Heart right ventricle (tissue), 16 donors: ENCODE measurements at regions not wholly inside any gene's neighbourhood (a gene's known extent, or its start where the extent isn't known, plus 50 kb on each side); places are given as distances from the start of the nearest gene placed in this dataset.

Source experiments
- ATAC-seq, 8 donors: fragments of 200-7000 bp; cut with Tn5 transposase; one replicate each; pipeline ENCODE4 v1.9.1; 2020; ENCODE audit warnings: mild to moderate bottlenecking in 8 of 8, moderate library complexity in 8 of 8, moderate number of reproducible peaks in 1 of 8
- DNase-seq, 2 donors: peaks; one replicate each; pipeline ENCODE4 v3.0.0-alpha.2; 2020
- H3K27ac ChIP-seq, 10 donors: fragments of 200-600 bp; sonication (generic) in 2 of 10; one replicate each; pipeline versions ENCODE4 v1.5.0 to v1.8.0; 2020 to 2022; ENCODE audit warnings: mild to moderate bottlenecking in 3 of 10
- H3K27me3 ChIP-seq, 7 donors: fragments of 200-600 bp; one replicate each; pipeline ENCODE4 v1.8.0; 2021 to 2022; ENCODE audit warnings: mild to moderate bottlenecking in 2 of 7
- H3K36me3 ChIP-seq, 9 donors: fragments of 200-600 bp; sonication (generic) in 1 of 9; one replicate each; pipeline versions ENCODE4 v1.5.0 to v1.8.0; 2020 to 2022; ENCODE audit warnings: mild to moderate bottlenecking in 2 of 9
- H3K4me1 ChIP-seq, 9 donors: fragments of 200-600 bp; sonication (generic) in 1 of 9; one replicate each; pipeline versions ENCODE4 v1.5.0 to v1.8.0; 2020 to 2022; ENCODE audit warnings: mild to moderate bottlenecking in 4 of 9
- H3K4me3 ChIP-seq, 10 donors: fragments of 200-600 bp; sonication (generic) in 2 of 10; one replicate each; pipeline versions ENCODE4 v1.5.0 to v1.8.0; 2020 to 2022; ENCODE audit warnings: mild to moderate bottlenecking in 7 of 10, moderate library complexity in 2 of 10
- H3K9me3 ChIP-seq, 11 donors: fragments of 200-600 bp in 10 of 11; sonication (generic) in 2 of 11; one replicate each; pipeline versions ENCODE4 v1.5.0 to v1.8.0; 2013 to 2022; ENCODE audit warnings: mild to moderate bottlenecking in 2 of 11, control low read depth in 1 of 11, moderate library complexity in 1 of 11
- CTCF ChIP-seq, 9 donors: fragments of 200-600 bp; sonication (generic) in 2 of 9; IDR thresholded peaks; one replicate each; pipeline versions ENCODE4 v1.5.0 to v1.8.0; 2021 to 2022; ENCODE audit warnings: antibody characterized with exemption in 9 of 9, mild to moderate bottlenecking in 5 of 9, moderate library complexity in 1 of 9
- WGBS, 2 donors: extraction: QIAGEN DNeasy Blood & Tissue Kit; methylation state at CpG; one replicate each; pipeline ENCODE4 v1.1.7; 2013; ENCODE audit warnings: inconsistent platforms in 1 of 2; 5-methylcytosine and 5-hydroxymethylcytosine counted together
- intact Hi-C, 10 donors: fragments of 100-400 bp; cut with DNase I; formaldehyde crosslinking; loops; one replicate each; pipeline versions ENCODE4 v1.11.1 to v1.14.2; 2022
- donor health status: Arrhythmogenic right ventricular cardiomyopathy.
- donor health status: ischemic (EF 13 %, LVEDD 7.1; RV severe dilation, severe dysfunction).
- donor health status: healthy with polysubstance abuse.
- donor health status: DM: no; HTN: yes; CAD: no.
- donor health status: DM: no; HTN: no; CAD: no.
- donor health status: ischemic (EF 25% LVEDD 6.9; RV normal size, moderate dysfunction).
- donor health status: ischemic (EF 25% LVEDD 5.7; RV mildly dilated, moderate dysfunction).
- donor health status: healthy.
- donor health status: DM: yes; HTN: yes; CAD: no.
- donor health status: Ischemic cardiomyopathy.
- donor health status: ischemic (EF 35%, LVEDD 5.7; RV mildly dilated, moderate dysfunction).
- donor health status: nonischemic (EF 11% LVEDD 7.7; RV severe dilation, severe dysfunction).
- donor health status: DM: yes; HTN: yes; CAD: no.
- donor health status: PGD.
- donor health status: ischemic (EF 29% LVEDD 5.4; RV normal size, mild dysfunction).
- donor health status: nonischemic (EF 23%, LVEDD 6.1; RV moderate dilation, normal function).

- WGBS, 2 donors, result 85 to 91% methylated on average over 2 of the region's 2 CpGs
- Histone ChIP-seq H3K4me3 (no peak overlapping the region), H3K27me3 (no peaks in the 10 kb centered on the region), H3K27ac (no peak overlapping the region), H3K9me3 (peaks cover 0 to 10% (median 0%) of the 10 kb centered on the region in 11 donors), H3K4me1 (no peaks in the 10 kb centered on the region), H3K36me3 (no peaks in the 10 kb centered on the region)
- intact Hi-C loops, result no loop called here
- TF ChIP-seq CTCF (IDR thresholded peaks at IDR 0.05), result no peak
- ATAC-seq (no peak), DNase-seq (no peak)
Measured at GRCh38 chr18:29285471-29285870, 1108.5 kb upstream of the CDH2 start.

GRCh38 chr18:29271501-29271900 lies 1094.6 kb upstream of the CDH2 start:
- intact Hi-C loops, result no loop called here
- Histone ChIP-seq H3K27me3 (no peaks in the 10 kb centered on the region), H3K4me3 (no peak overlapping the region), H3K4me1 (no peaks in the 10 kb centered on the region), H3K27ac (no peak overlapping the region), H3K36me3 (no peaks in the 10 kb centered on the region), H3K9me3 (no peaks in the 10 kb centered on the region)
- 93% methylated on average over 2 of the region's 2 CpGs for WGBS, 2 donors
- no peak for ATAC-seq
- no peak for DNase-seq
- no peak for TF ChIP-seq CTCF (IDR thresholded peaks at IDR 0.05)

GRCh38 chr18:29259838-29260237 lies 1082.9 kb upstream of the CDH2 start:
- TF ChIP-seq CTCF (IDR thresholded peaks at IDR 0.05), result no peak
- DNase-seq (no peak), ATAC-seq (no peak)
- WGBS, 2 donors, result 57 to 60% methylated on average over 2 of the region's 2 CpGs
- H3K36me3 ChIP-seq, result no peaks in the 10 kb centered on the region
- peaks cover 0 to 7% (median 0%) of the 10 kb centered on the region in 11 donors for H3K9me3 ChIP-seq
- H3K4me1 ChIP-seq, result no peaks in the 10 kb centered on the region
- H3K27ac ChIP-seq, result no peak overlapping the region
- intact Hi-C loops, result loop anchor here in 1 of 10 donors (10.0 kb wide), 1 partner anchor 55 kb away; no protein-coding TSS in a partner anchor
- H3K27me3 ChIP-seq, result no peaks in the 10 kb centered on the region
- no peak overlapping the region for H3K4me3 ChIP-seq

- no peak for TF ChIP-seq CTCF (IDR thresholded peaks at IDR 0.05)
- H3K4me1 ChIP-seq, result no peaks in the 10 kb centered on the region
- ATAC-seq (no peak), DNase-seq (no peak)
- H3K27me3 ChIP-seq, result no peaks in the 10 kb centered on the region
- intact Hi-C loops, result no loop called here
- no peak overlapping the region for H3K27ac ChIP-seq
- peak overlapping the region in 1 of 10 donors; percentile 8 for H3K4me3 ChIP-seq
- no peaks in the 10 kb centered on the region for H3K36me3 ChIP-seq
- 94 to 98% methylated on average over 2 of the region's 2 CpGs for WGBS, 2 donors
- H3K9me3 ChIP-seq, result no peaks in the 10 kb centered on the region
Measured at GRCh38 chr18:29254123-29254522, 1077.2 kb upstream of the CDH2 start.
